Adrenal gland (tissue), 9 donors: ENCODE measurements at regions not wholly inside any gene's neighbourhood (a gene's known extent, or its start where the extent isn't known, plus 50 kb on each side); places are given as distances from the start of the nearest gene placed in this dataset.

Experiments used
- DNase-seq, 7 donors: peaks; one replicate each; pipeline ENCODE4 v3.0.0-alpha.2; 2019 to 2020
- H3K27ac ChIP-seq, 5 donors: fragments of 200-600 bp; sonication (generic) in 4 of 5; 1 replicate in 3 of 5; 2 replicates in 2 of 5; pipeline versions ENCODE4 v1.5.1 to v1.8.0; 2016 to 2020; ENCODE audit warnings: mild to moderate bottlenecking in 1 of 5
- H3K27me3 ChIP-seq: fragments of 200-600 bp; 2 replicates; pipeline ENCODE4 v1.8.0; 2021
- H3K36me3 ChIP-seq, 2 donors: fragments of 200-600 bp; replicated peaks in 1 of 2; 1 replicate in 1 of 2; 2 replicates in 1 of 2; pipeline versions ENCODE4 v1.5.1 to v1.8.0; 2018 to 2022
- H3K4me1 ChIP-seq, 2 donors: fragments of 200-600 bp; replicated peaks in 1 of 2; 1 replicate in 1 of 2; 2 replicates in 1 of 2; pipeline versions ENCODE4 v1.5.1 to v1.8.0; 2018 to 2021
- H3K4me3 ChIP-seq, 4 donors: fragments of 200-600 bp; sonication (generic) in 3 of 4; one replicate each; pipeline ENCODE4 v1.5.1; 2016 to 2018
- H3K9me3 ChIP-seq, 3 donors: fragments of 200-600 bp; sonication (generic) in 1 of 3; replicated peaks in 1 of 3; 1 replicate in 2 of 3; 2 replicates in 1 of 3; pipeline versions ENCODE4 v1.5.1 to v1.8.0; 2016 to 2021
- POLR2A ChIP-seq, 2 donors: fragments of 450-650 bp; IDR thresholded peaks; one replicate each; pipeline ENCODE4 v1.6.1; 2017; ENCODE audit warnings: antibody characterized with exemption in 2 of 2, mild to moderate bottlenecking in 2 of 2, moderate library complexity in 1 of 2
- WGBS, 4 donors: extraction: QIAGEN DNeasy Blood & Tissue Kit in 2 of 4; methylation state at CpG; one replicate each; pipeline versions ENCODE4 v1.1.5 to v1.1.7; 2013 to 2017; 5-methylcytosine and 5-hydroxymethylcytosine counted together
- intact Hi-C, 2 donors: fragments of 100-400 bp; cut with DNase I; formaldehyde crosslinking; loops; one replicate each; pipeline versions ENCODE4 v1.14.1 to v1.15.0; 2022 to 2023
- TF ChIP-seq, protein P1 (sequence below), 6 experiments: fragments of 450-650 bp in 4 of 6; fragments of 200-600 bp in 2 of 6; sonication (generic) in 1 of 6; IDR thresholded peaks; 1 replicate in 5 of 6; 2 replicates in 1 of 6; pipeline versions ENCODE4 v1.5.1 to v1.8.0; 2016 to 2021; ENCODE audit warnings: antibody characterized with exemption in 6 of 6, mild to moderate bottlenecking in 2 of 6, moderate library complexity in 1 of 6
- donor health status: healthy with polysubstance abuse.
- donor health status: Bipolar disorder and iron deficiency.
- donor health status: DM: yes; HTN: yes; CAD: no.
- donor health status: DM: no; HTN: no; CAD: no.
- donor health status: DM: no; HTN: no; CAD: no.

DNA sequence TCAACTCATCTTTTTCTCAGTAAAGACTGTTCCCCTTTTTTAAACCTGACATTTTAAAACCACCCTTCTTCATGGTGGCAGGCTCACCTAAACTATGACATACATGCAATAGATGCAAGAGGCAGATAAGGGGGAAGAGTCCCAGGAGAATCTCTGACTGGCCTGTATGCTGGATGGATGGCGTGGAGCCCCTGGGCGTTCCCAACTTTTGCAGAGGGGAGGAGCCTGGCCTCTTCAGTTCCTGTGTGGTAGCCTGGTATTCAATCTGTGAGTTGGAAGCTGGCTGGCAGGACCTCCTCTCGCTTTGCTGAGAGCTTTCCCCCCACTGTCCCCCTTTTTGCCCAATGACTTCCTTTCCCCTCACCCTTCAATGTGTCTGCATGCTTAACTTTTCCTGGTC lies 217.6 kb upstream of the CA10 start:
- no peak overlapping the region for H3K27ac ChIP-seq
- H3K9me3 ChIP-seq = no peaks in the 10 kb centered on the region
- TF ChIP-seq, protein P1, sequence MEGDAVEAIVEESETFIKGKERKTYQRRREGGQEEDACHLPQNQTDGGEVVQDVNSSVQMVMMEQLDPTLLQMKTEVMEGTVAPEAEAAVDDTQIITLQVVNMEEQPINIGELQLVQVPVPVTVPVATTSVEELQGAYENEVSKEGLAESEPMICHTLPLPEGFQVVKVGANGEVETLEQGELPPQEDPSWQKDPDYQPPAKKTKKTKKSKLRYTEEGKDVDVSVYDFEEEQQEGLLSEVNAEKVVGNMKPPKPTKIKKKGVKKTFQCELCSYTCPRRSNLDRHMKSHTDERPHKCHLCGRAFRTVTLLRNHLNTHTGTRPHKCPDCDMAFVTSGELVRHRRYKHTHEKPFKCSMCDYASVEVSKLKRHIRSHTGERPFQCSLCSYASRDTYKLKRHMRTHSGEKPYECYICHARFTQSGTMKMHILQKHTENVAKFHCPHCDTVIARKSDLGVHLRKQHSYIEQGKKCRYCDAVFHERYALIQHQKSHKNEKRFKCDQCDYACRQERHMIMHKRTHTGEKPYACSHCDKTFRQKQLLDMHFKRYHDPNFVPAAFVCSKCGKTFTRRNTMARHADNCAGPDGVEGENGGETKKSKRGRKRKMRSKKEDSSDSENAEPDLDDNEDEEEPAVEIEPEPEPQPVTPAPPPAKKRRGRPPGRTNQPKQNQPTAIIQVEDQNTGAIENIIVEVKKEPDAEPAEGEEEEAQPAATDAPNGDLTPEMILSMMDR (IDR thresholded peaks at IDR 0.05) = no peak
- no peak for TF ChIP-seq POLR2A (IDR thresholded peaks at IDR 0.05)
- DNase-seq = no peak
- no peaks in the 10 kb centered on the region for H3K4me1 ChIP-seq
- 67 to 86% (median 72%) methylated on average over 3 of the region's 3 CpGs for WGBS, 4 donors
- no peaks in the 10 kb centered on the region for H3K27me3 ChIP-seq
- H3K4me3 ChIP-seq = no peak overlapping the region
- H3K36me3 ChIP-seq = no peaks in the 10 kb centered on the region
- intact Hi-C loops = no loop called here

DNA sequence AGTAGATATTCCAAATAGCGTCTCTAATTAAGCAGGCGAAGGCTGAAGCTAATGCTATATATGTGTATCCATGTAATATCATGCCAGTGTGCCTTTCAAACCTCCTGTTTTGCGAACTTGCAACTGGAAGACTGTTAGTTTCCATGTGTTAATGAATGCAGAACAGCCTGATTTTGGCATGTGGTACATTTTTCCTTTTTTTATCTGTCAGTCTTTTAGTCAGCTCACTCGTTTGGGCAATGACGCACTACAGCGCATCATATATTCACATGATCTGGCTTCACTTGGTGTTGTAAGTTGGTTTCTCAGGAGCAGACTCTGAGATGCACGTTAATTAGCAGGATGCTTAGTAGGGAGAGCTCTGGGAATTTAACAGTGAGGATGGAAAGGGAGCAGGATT lies 210.4 kb upstream of the CA10 start:
- 75 to 87% (median 80%) methylated on average over 7 of the region's 7 CpGs for WGBS, 4 donors
- Histone ChIP-seq H3K27ac (no peak overlapping the region), H3K9me3 (no peaks in the 10 kb centered on the region), H3K36me3 (no peaks in the 10 kb centered on the region), H3K4me1 (no peaks in the 10 kb centered on the region), H3K4me3 (no peak overlapping the region), H3K27me3 (no peaks in the 10 kb centered on the region)
- TF ChIP-seq, protein P1 (IDR thresholded peaks at IDR 0.05) = no peak
- TF ChIP-seq POLR2A (IDR thresholded peaks at IDR 0.05) = no peak
- DNase-seq = no peak
- intact Hi-C loops = no loop called here

DNA sequence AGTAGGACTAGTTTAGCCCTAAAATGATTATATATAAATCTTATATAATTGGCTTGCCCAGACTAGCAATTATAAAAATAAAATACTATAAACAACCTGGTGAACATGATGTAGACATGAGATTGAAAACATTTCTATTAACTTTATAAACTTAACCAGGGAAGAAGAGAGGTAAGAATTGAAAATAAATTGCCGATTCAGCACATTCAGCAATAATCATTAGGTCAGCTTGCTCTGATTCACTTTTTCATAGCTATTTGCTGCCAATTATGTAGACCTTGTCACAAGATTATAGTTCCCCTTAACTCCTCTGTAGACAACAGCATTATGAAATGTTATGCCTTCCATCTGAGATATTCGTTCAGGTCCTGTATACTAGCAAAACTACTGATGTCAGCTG lies 199.3 kb upstream of the CA10 start:
- intact Hi-C loops = no loop called here
- 69 to 76% (median 76%) methylated on average over 2 of the region's 2 CpGs for WGBS, 4 donors
- H3K27ac ChIP-seq = no peak overlapping the region
- H3K36me3 ChIP-seq = no peaks in the 10 kb centered on the region
- H3K4me1 ChIP-seq = no peaks in the 10 kb centered on the region
- H3K4me3 ChIP-seq = no peak overlapping the region
- no peak for DNase-seq
- H3K27me3 ChIP-seq = no peaks in the 10 kb centered on the region
- TF ChIP-seq POLR2A (IDR thresholded peaks at IDR 0.05) = no peak
- TF ChIP-seq, protein P1 (IDR thresholded peaks at IDR 0.05) = no peak
- peaks cover 0 to 4% (median 0%) of the 10 kb centered on the region in 3 donors for H3K9me3 ChIP-seq

DNA sequence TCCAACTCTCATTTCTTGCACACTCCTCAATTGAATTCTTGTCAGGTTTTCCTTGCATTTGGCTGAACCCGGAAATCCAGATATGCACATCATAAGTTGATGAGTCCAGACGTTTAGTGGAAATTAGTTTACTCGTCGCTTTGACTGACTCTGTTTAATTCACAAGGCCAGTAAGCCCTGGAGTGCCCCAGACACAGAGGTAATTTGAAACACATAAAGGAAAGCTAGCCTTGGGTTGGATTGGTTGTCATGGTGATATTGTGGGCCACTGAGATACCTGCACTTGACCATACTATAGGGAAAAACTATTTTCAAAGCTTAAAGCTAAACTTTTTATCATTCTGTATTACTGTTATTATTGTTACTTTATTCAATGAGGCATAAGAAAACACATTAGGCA lies 178.3 kb upstream of the CA10 start:
- 43 to 66% (median 48%) methylated on average over 4 of the region's 4 CpGs for WGBS, 4 donors
- Histone ChIP-seq H3K27me3 (no peaks in the 10 kb centered on the region), H3K36me3 (no peaks in the 10 kb centered on the region), H3K4me1 (no peaks in the 10 kb centered on the region), H3K27ac (no peak overlapping the region), H3K4me3 (no peak overlapping the region), H3K9me3 (no peaks in the 10 kb centered on the region)
- TF ChIP-seq, protein P1 (IDR thresholded peaks at IDR 0.05) = no peak
- no peak for TF ChIP-seq POLR2A (IDR thresholded peaks at IDR 0.05)
- no peak for DNase-seq
- intact Hi-C loops = no loop called here
